Sigmoid colon (tissue), 4 donors: ENCODE measurements at regions not wholly inside any gene's neighbourhood (a gene's known extent, or its start where the extent isn't known, plus 50 kb on each side); places are given as distances from the start of the nearest gene placed in this dataset.

ENCODE experiments used
- CTCF ChIP-seq, 4 experiments: fragments of 450-650 bp in 3 of 4; fragments of 200-600 bp in 1 of 4; IDR thresholded peaks; one replicate each; pipeline ENCODE4 v1.5.1; 2016 to 2019; ENCODE audit warnings: antibody characterized with exemption in 4 of 4, mild to moderate bottlenecking in 3 of 4, moderate library complexity in 2 of 4
- EP300 ChIP-seq, 4 donors: sonication (generic); formaldehyde crosslinking; IDR thresholded peaks; one replicate each; pipeline ENCODE4 v1.6.1; 2017; ENCODE audit warnings: antibody characterized with exemption in 4 of 4
- POLR2A ChIP-seq, 2 donors: fragments of 450-650 bp; IDR thresholded peaks; one replicate each; pipeline ENCODE4 v1.6.1; 2016; ENCODE audit warnings: antibody characterized with exemption in 2 of 2, mild to moderate bottlenecking in 2 of 2, moderate library complexity in 2 of 2

GRCh38 chr5:145633474-145633873, 201.7 kb downstream of the PRELID2 start:
- TF ChIP-seq CTCF (IDR thresholded peaks at IDR 0.05): no peak
- no peak for TF ChIP-seq EP300 (IDR thresholded peaks at IDR 0.05)
- TF ChIP-seq POLR2A (IDR thresholded peaks at IDR 0.05): no peak
